Activated T-cell treated with anti-CD3 and anti-CD28 coated beads, Interleukin-2, amount 50 U/mL, for 4 hours (primary cell): ENCODE measurements at regions not wholly inside any gene's neighbourhood (a gene's known extent, or its start where the extent isn't known, plus 50 kb on each side); places are given as distances from the start of the nearest gene placed in this dataset.

Experiments used
- ATAC-seq, 2 donors: fragments of 200-7000 bp; cut with Tn5 transposase; one replicate each; pipeline ENCODE4 v1.10.0; 2021
- DNase-seq: peaks from one replicate; pipeline ENCODE4 v3.0.0-alpha.2; 2020
- H3K27me3 Mint-ChIP-seq: one replicate; pipeline ENCODE4 v1.8.0; 2021; ENCODE audit warnings: low read depth, mixed read lengths
- H3K36me3 Mint-ChIP-seq: one replicate; pipeline ENCODE4 v1.8.0; 2022; ENCODE audit warnings: mixed read lengths; ENCODE audit not compliant: insufficient read depth
- H3K4me1 Mint-ChIP-seq: one replicate; pipeline ENCODE4 v1.8.0; 2021; ENCODE audit warnings: low read depth, mixed read lengths
- H3K4me3 Mint-ChIP-seq: one replicate; pipeline ENCODE4 v1.8.0; 2021; ENCODE audit warnings: mild to moderate bottlenecking, moderate library complexity, mixed read lengths
- H3K9me3 Mint-ChIP-seq: one replicate; pipeline ENCODE4 v1.8.0; 2021; ENCODE audit warnings: mixed read lengths

- ATAC-seq, result no peak
Measured at GRCh38 chr14:58776516-58776915, 138.8 kb downstream of the DACT1 start.

GRCh38 chr14:58777541-58777979 is 139.8 kb downstream of the DACT1 start:
- H3K27me3 Mint-ChIP-seq, result no peaks in the 10 kb centered on the region
- DNase-seq, result no peak
- no peaks in the 10 kb centered on the region for H3K4me1 Mint-ChIP-seq
- ATAC-seq, result no peak
- no peaks in the 10 kb centered on the region for H3K36me3 Mint-ChIP-seq
- no peak overlapping the region for H3K4me3 Mint-ChIP-seq
- H3K9me3 Mint-ChIP-seq, result no peaks in the 10 kb centered on the region

More at GRCh38 chr14:58776516-58776915, 138.8 kb downstream of the DACT1 start:
- DNase-seq, result no peak
- Mint-ChIP-seq H3K9me3 (no peaks in the 10 kb centered on the region), H3K4me3 (no peak overlapping the region), H3K27me3 (no peaks in the 10 kb centered on the region), H3K4me1 (no peaks in the 10 kb centered on the region), H3K36me3 (no peaks in the 10 kb centered on the region)

- Mint-ChIP-seq H3K9me3 (no peaks in the 10 kb centered on the region), H3K27me3 (no peaks in the 10 kb centered on the region), H3K4me3 (no peak overlapping the region), H3K4me1 (no peaks in the 10 kb centered on the region), H3K36me3 (no peaks in the 10 kb centered on the region)
- no peak for ATAC-seq
- no peak for DNase-seq
Measured at GRCh38 chr14:58778202-58778601, 140.4 kb downstream of the DACT1 start.

GRCh38 chr14:58779376-58779775 is 141.6 kb downstream of the DACT1 start:
- Mint-ChIP-seq H3K4me1 (no peaks in the 10 kb centered on the region), H3K9me3 (no peaks in the 10 kb centered on the region), H3K27me3 (no peaks in the 10 kb centered on the region), H3K4me3 (no peak overlapping the region), H3K36me3 (no peaks in the 10 kb centered on the region)
- DNase-seq (no peak), ATAC-seq (no peak)

GRCh38 chr14:58780185-58780584 is 142.4 kb downstream of the DACT1 start:
- DNase-seq, result no peak
- Mint-ChIP-seq H3K27me3 (no peaks in the 10 kb centered on the region), H3K9me3 (no peaks in the 10 kb centered on the region), H3K4me1 (no peaks in the 10 kb centered on the region), H3K4me3 (no peak overlapping the region), H3K36me3 (no peaks in the 10 kb centered on the region)
- ATAC-seq, result no peak

- ATAC-seq (no peak), DNase-seq (no peak)
- H3K36me3 Mint-ChIP-seq, result no peaks in the 10 kb centered on the region
- no peaks in the 10 kb centered on the region for H3K27me3 Mint-ChIP-seq
- no peaks in the 10 kb centered on the region for H3K4me1 Mint-ChIP-seq
- H3K9me3 Mint-ChIP-seq, result no peaks in the 10 kb centered on the region
- H3K4me3 Mint-ChIP-seq, result no peak overlapping the region
Measured at GRCh38 chr14:58780605-58781004, 142.8 kb downstream of the DACT1 start.

GRCh38 chr14:58782011-58782410 is 144.2 kb downstream of the DACT1 start:
- H3K27me3 Mint-ChIP-seq, result no peaks in the 10 kb centered on the region
- H3K4me1 Mint-ChIP-seq, result no peaks in the 10 kb centered on the region
- H3K4me3 Mint-ChIP-seq, result no peak overlapping the region
- no peaks in the 10 kb centered on the region for H3K36me3 Mint-ChIP-seq
- DNase-seq (no peak), ATAC-seq (no peak)
- H3K9me3 Mint-ChIP-seq, result no peaks in the 10 kb centered on the region

- no peak overlapping the region for H3K4me3 Mint-ChIP-seq
- DNase-seq (no peak), ATAC-seq (no peak)
- no peaks in the 10 kb centered on the region for H3K36me3 Mint-ChIP-seq
- H3K27me3 Mint-ChIP-seq, result peaks cover 3% of the 10 kb centered on the region
- H3K4me1 Mint-ChIP-seq, result no peaks in the 10 kb centered on the region
- H3K9me3 Mint-ChIP-seq, result no peaks in the 10 kb centered on the region
Measured at GRCh38 chr14:58783792-58784511, 146.2 kb downstream of the DACT1 start.

- Mint-ChIP-seq H3K4me1 (no peaks in the 10 kb centered on the region), H3K4me3 (no peak overlapping the region), H3K9me3 (no peaks in the 10 kb centered on the region), H3K36me3 (no peaks in the 10 kb centered on the region), H3K27me3 (peaks cover 3% of the 10 kb centered on the region)
- DNase-seq (no peak), ATAC-seq (no peak)
Measured at GRCh38 chr14:58784931-58785330, 147.2 kb downstream of the DACT1 start.

- ATAC-seq (no peak), DNase-seq (no peak)
- H3K27me3 Mint-ChIP-seq, result peaks cover 3% of the 10 kb centered on the region
- H3K36me3 Mint-ChIP-seq, result no peaks in the 10 kb centered on the region
- no peaks in the 10 kb centered on the region for H3K9me3 Mint-ChIP-seq
- H3K4me1 Mint-ChIP-seq, result no peaks in the 10 kb centered on the region
- no peak overlapping the region for H3K4me3 Mint-ChIP-seq
Measured at GRCh38 chr14:58785701-58786100, 147.9 kb downstream of the DACT1 start.

- ATAC-seq (no peak), DNase-seq (no peak)
- Mint-ChIP-seq H3K27me3 (peaks cover 5% of the 10 kb centered on the region), H3K4me1 (no peaks in the 10 kb centered on the region), H3K36me3 (no peaks in the 10 kb centered on the region), H3K9me3 (no peaks in the 10 kb centered on the region), H3K4me3 (no peak overlapping the region)
Measured at GRCh38 chr14:58787592-58787991, 149.8 kb downstream of the DACT1 start.

GRCh38 chr14:58788655-58789503 is 151.1 kb downstream of the DACT1 start:
- no peak for ATAC-seq
- Mint-ChIP-seq H3K4me3 (no peak overlapping the region), H3K36me3 (no peaks in the 10 kb centered on the region), H3K27me3 (peaks cover 5% of the 10 kb centered on the region), H3K9me3 (no peaks in the 10 kb centered on the region), H3K4me1 (no peaks in the 10 kb centered on the region)
- no peak for DNase-seq

GRCh38 chr14:58789736-58790135 is 152.0 kb downstream of the DACT1 start:
- no peaks in the 10 kb centered on the region for H3K9me3 Mint-ChIP-seq
- no peaks in the 10 kb centered on the region for H3K4me1 Mint-ChIP-seq
- H3K4me3 Mint-ChIP-seq, result no peak overlapping the region
- no peaks in the 10 kb centered on the region for H3K36me3 Mint-ChIP-seq
- DNase-seq, result no peak
- H3K27me3 Mint-ChIP-seq, result peaks cover 5% of the 10 kb centered on the region
- no peak for ATAC-seq

- no peak overlapping the region for H3K4me3 Mint-ChIP-seq
- H3K9me3 Mint-ChIP-seq, result no peaks in the 10 kb centered on the region
- no peak for DNase-seq
- no peaks in the 10 kb centered on the region for H3K36me3 Mint-ChIP-seq
- no peaks in the 10 kb centered on the region for H3K4me1 Mint-ChIP-seq
- no peak for ATAC-seq
- peaks cover 9% of the 10 kb centered on the region for H3K27me3 Mint-ChIP-seq
Measured at GRCh38 chr14:58792416-58792815, 154.7 kb downstream of the DACT1 start.
